T1000 (cell line): ENCODE measurements at regions not wholly inside any gene's neighbourhood (a gene's known extent, or its start where the extent isn't known, plus 50 kb on each side); places are given as distances from the start of the nearest gene placed in this dataset.
"Not testable (repeated sequence)": the region's sequence is repeated elsewhere in the genome, so short reads cannot be mapped to it uniquely, and the experiment has no call there.

ENCODE experiments used
- DNase-seq: peaks from one replicate; lab custom pipeline; 2025; ENCODE audit warnings: mixed read lengths; lab: John Stamatoyannopoulos, UW

DNA sequence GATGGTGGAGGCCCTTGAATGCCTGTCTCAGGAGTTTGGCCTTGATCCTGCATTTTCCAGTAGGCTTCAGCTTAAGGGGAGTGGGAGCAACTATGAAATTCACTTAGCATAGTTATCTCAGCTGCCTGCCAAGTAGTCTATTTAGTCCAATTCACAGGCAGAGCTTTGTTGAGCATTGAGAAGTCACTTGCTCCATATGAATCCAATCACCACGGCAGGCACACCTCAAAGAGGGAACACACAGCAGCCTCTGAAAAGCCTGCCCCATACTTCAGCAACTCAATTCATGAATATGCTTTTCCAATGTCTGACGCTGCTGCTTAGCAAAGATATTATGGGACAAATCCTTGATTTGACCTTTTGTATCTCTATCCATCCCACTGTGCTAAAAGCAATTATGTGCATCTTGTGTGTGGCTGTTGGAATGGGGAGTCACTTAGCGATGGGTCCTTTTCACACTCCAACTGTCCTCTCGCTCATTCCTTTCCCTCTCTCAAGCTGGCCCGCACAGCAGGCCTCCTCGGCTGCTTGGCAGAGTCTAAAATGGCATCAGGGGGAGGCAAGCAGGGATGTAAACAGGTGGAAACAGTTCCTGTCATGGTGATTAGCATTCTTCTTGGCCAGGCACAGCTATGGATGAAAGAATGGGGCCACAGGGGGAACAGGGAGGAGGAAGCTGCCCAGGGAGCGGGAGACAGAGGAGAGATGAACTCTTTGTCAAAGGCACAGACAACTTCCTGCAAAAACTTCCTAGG, 56.0 kb upstream of the LRPPRC start:
- no peak for DNase-seq

DNA sequence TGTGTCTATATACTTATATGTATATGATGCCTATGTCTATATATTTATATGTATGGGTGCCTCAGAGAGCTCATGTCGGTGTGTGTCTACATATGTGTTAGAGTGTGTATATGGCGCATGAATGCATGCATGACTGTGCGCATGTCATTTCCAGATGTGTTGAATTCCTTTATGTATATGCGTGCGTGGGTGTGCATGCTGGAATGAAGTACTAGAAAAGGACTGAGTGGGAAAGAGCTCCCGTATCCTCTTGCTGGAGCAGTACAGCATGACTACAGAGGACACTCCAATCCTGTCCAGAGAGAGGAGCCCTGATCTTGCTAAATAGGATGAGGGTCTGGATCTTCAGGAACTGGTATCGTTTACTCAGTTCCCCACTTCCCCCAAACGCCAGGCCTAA, 56.8 kb upstream of the LRPPRC start:
- no peak for DNase-seq

DNA sequence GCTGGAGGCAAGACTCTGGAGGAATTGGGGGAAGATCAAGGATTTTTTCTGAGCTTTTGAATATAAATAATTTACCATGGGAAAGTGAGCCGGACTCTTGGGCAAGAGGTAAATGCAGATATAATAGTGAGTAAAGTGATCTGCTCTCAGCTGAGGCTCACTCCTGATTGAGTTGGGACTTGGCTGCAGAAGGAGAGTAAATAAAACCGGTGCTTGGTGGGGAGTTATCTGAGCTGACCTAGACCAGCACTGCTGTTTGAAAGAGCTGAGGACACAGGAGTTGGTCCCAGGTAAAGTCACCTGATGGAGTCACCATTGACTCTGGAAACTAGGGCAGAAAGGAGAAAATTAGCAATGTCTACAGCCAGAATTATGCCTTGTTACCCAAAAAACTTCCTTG, 57.3 kb upstream of the LRPPRC start:
- no peak for DNase-seq

DNA sequence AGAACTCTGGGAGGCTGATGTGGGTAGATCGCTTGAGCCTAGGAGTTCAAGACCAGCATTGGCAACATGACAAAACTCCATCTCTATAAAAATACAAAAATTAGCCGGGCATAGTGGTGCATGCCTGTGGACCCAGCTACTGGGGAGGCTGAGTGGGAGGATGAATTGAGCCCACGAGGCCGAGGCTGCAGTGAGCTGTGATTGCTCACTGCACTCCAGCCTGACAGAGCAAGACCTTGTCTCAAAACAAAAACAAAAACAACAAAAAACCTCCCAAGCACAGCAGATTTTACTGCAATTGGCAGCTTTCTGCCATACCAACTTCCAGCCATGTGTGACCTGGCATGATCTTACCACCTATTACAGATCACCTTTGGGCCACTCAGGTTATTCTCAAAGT, 57.7 kb upstream of the LRPPRC start:
- DNase-seq = no peak

DNA sequence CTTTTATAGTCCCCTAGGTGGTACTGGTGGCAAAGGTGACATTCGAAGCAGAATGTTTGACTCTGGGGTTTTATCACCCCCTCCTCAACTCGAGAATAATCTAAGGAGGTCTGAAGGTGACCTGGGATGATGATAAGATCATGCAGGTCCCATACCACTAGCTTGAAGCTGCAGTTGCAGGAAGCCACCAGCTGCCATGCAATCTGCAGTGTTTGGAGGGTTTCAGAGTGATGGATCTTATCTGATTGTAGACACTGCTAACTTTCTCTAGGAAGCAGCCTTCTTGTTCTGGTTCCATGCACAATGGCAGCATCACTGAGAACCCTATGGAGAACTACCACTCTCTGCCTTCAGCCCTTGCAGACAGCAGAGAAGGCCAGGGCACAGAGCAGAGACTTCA, 59.4 kb upstream of the LRPPRC start:
- no peak for DNase-seq

DNA sequence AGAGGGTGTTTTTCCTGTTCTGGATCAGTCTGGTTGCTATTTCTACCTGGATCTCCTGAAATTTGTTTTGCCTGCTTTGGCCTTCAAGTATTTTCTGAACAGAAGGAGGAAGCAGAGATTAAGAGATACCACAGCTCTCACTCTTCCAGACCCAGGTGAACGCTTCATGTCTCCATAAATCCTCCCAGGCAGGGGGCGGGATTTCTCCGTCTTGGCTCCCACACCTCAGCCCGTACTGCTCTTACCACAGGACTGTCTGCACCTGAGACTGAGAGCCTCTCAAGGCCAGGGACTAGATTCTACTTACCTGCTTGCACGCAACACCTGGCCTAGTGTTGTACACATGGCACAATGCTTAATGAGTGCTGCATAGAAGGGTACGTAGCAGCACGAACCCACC, 59.9 kb upstream of the LRPPRC start:
- DNase-seq = no peak

DNA sequence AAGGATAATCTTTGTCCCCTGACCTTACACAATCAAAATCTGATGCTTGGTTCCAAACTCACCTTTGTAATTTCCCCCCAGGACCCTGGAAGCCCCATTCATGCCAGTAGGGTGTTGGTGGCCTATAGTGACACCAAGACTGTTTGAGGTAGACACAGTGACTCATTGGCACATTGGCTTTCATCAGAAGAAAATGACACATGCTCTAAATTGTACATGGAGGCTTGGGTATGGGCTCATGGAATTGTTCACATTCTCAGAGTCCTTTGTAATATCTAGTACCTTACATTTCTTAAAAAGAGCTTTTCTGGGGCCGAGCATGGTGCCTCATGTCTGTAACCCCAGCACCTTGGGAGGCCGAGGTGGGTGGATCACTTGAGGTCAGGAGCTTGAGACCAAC, 61.2 kb upstream of the LRPPRC start:
- DNase-seq = no peak

DNA sequence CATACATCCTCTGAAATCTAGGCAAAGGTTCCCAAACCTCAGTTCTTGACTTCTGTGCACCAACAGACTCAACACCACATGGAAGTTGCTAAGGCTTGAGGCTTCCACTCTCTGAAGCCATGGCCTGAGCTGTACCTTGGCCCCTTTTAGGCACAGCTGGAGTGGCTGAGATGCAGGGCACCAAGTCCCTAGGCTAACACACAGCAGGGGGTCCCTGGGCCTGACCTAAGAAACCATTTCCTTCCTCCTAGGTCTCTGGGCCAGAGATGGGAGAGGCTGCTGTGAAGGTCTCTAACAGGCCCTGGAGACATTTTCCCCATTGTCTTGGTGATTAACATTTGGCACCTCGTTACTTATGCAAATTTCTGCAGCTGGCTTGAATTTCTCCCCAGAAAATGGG, 64.5 kb upstream of the LRPPRC start:
- not testable (repeated sequence) for DNase-seq

DNA sequence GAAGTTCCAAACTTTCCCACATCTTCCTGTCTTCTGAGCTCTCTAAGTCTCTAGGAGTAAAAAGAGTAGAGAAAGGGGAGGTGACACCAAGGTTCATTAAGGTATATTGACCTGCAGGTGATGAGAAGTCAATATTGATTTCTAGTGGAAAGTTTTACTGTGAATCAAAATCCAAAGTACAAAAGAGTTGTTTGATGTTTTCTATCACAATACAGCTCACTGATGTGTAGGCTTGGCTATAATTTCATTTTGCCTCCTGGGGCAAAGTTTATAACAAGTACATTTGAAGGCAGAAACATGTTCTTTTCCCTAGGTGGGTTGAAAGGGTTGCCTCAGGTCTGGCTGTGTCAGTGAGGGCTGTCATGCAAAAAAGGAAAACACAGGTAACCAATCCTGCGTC, 65.2 kb upstream of the LRPPRC start:
- DNase-seq = no peak

DNA sequence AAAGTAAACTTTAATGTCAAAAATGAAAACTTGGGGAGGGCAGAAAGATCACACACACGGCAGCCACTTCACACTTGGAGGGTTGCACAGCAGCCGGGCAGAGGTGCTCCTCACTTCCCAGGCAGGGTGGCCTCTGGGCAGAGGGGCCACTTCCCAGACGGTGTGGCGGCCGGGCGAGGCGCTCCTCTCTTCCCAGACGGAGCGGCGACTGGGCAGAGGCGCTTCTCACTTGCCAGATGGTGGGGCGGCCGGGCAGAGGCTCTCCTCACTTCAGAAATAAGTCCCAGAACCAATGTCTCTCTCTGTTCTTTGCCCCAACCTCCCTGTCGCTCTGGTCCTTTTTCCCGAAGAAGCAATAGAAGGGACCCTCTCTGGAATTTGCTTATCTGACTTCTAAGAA, 65.7 kb upstream of the LRPPRC start:
- no peak for DNase-seq

DNA sequence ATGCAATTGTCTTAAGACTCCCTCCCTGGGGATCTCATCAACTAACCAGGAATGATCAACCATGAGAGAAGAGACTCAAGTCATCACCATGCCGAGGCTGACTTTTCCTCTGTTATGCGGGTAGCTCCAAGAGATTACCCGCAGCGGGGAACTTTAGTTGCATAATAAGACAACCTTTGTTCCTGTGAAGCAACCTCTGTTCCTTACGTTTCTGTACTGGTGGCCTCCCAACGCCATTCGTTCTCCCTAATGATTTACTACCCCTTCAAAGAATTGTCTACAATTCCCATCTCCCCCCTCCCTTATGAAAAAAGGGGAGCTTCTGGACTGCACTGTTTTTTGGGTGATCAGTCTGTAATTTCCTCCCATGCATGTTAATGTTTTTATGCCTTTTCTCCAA, 66.1 kb upstream of the LRPPRC start:
- no peak for DNase-seq

DNA sequence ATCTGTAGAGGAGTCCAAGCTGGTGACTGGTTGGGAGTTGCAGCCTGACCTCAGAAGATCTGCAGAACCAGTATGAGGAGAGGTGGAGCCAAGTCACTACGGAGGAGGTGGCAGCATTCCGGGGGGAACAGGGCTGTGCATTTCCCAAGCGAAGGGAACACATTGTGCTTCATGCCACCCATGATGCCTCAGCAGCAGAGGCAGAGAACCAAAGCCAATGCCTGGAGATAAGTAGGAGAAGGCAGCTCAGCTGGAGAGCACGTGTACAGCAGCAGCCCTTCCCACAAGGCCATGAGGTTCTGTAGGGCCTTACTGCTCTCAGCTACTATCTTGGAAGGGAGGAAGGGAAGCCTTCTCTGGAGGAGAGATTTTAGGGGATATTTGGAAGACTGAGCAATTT, 67.2 kb upstream of the LRPPRC start:
- no peak for DNase-seq

DNA sequence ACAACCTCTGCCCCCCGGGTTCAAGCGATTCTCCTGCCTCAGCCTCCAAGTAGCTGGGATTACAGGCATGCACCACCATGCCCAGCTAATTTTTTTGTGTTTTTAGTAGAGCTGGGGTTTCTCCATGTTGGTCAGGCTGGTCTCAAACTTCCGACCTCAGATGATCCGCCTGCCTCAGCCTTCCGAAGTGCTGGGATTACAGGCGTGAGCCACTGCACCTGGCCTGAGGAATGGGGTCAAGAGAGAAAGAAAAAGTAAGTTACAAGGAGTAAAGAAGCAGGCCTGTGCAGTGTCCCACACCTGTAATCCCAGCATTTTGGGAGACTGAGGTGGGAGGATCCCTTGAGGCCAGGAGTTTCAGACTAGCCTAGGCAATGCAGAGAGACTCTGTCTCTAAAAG, 68.5 kb upstream of the LRPPRC start:
- DNase-seq = not testable (repeated sequence)

DNA sequence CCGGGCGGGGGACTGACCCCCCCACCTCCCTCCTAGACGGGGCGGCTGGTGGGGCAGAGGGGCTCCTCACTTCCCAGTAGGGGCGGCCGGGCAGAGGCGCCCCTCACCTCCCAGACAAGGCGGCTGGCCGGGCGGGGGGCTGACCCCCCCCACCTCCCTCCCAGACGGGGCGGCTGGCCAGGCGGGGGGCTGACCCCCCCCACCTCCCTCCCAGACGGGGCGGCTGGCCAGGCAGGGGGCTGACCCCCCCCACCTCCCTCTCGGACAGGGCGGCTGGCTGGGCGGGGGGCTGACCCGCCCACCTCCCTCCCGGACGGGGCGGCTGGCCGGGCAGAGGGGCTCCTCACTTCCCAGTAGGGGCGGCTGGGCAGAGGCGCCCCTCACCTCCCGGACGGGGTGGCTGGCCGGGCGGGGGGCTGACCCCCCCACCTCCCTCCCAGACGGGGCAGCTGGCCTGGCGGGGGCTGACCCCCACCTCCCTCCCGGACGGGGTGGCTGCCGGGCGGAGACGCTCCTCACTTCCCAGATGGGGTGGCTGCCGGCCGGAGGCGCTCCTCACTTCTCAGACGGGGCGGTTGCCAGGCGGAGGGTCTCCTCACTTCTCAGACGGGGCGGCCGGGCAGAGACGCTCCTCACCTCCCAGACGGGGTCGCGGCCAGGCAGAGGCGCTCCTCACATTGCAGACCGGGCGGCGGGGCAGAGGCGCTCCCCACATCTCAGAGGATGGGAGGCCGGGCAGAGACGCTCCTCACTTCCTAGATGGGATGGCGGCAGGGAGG, 71.4 kb upstream of the LRPPRC start:
- DNase-seq = not testable (repeated sequence)

DNA sequence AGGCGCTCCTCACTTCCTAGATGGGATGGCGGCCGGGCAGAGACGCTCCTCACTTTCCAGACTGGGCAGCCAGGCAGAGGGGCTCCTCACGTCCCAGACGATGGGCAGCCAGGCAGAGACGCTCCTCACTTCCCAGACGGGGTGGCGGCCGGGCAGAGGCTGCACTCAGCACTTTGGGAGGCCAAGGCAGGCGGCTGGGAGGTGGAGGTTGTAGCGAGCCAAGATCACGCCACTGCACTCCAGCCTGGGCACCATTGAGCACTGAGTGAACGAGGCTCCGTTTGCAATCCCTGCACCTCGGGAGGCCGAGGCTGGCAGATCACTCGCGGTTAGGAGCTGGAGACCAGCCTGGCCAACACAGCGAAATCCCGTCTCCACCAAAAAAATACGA, 72.0 kb upstream of the LRPPRC start:
- DNase-seq = not testable (repeated sequence)

DNA sequence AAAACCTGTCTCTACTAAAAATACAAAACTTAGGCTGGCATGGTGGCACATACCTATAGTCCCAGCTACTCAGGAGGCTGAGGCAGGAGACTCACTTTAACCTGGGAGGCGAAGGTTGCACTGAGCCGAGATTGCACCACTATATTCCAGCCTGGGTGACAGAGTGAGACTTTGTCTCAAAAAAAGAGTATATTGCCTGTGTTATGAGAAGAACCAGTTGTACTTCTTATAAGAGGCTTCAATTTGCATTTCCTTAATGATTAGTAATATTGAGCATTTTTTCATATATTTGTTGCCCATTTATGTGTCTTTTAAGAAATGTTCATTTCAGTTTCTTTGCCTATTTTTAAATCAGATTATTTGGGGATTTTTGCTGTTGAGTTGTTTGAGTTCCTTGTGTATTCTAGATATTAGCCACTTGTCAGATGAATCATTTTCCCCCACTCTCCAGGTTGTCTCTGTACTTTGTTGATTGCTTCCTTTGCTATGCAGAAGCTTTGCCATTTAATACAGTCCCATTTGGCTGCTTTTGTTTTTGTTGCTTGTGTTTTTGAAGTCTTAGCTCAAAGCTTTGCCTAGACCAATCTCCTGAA, 75.8 kb upstream of the LRPPRC start:
- no peak for DNase-seq

DNA sequence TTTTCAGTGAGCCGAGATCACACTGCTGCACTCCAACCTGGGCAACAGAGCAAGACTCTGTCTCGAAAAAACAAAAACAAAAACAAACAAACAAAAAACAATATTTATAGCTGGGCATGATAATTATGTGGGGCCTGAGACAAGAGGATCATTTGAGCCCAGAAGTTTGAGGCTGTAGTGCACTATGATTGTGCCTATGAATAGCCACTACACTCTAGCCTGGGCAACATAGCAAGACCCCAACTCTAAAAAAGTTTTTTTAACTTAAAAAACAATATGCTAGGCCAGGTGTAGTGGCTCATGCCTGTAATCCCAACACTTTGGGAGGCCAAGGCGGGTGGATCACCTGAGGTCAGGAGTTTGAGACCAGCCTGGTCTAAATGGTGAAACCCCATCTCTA, 77.9 kb upstream of the LRPPRC start:
- DNase-seq = not testable (repeated sequence)

DNA sequence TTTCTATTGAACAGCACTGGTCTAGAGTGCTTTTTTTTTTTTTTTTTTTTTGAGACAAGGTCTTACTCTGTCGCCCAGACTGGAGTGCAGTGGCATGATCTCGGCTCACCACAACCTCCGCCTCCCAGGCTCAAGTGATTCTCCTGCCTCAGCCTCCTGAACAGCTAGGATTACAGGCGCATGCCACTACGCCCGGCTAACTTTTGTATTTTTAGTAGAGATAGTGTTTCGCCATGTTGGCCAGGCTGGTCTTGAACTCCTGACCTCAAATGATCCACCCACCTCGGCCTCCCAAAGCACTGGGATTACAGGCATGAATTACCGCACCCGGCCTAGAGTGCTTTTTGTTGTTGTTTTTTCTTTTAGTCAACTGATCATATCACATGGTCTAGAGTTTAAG, 79.0 kb upstream of the LRPPRC start:
- DNase-seq = not testable (repeated sequence)

DNA sequence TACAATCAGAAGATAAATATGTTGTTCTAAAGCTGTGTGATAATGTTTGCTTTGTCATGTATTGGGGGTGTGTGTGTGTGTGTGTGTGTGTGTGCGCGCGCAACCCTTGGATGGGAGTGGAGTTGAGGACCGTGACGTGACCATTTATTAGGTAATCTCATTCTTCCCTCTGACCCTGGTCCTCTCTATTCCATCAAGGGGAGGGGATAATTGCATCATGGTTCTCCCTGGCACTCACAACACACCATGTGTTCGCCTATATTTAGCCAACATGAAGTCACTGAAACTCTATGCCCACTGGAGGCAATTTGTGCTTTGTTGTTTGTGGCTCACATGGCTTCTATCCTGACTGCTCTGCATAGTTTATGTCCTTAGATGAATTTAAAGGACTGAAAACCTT, 79.8 kb upstream of the LRPPRC start:
- DNase-seq = no peak

DNA sequence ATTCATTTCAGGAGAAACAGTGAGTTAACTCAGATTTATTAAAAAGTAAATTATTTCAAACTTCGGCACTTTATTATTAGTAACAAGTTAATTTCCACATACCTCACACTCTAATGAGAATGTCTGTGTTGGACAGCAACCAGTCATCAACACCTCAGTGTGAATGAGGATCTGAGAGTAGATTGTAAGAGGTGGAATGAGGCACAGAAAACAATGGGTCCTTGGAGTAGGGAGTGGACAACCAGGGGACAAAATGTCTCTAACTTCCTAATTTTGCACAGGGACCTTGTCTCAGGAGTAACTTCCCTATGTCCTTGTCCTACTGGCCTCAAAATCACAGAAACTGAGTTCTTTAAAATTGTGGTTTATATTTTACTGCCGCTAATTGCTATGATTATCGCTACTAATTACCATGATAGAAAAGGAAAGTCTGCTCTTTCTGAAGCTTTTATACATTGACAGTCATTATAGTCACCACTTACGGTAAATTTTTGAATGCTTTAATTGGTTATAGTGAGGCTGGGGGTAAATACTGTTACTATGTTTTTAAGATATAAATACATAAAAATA, 82.2 kb upstream of the LRPPRC start:
- DNase-seq = no peak

DNA sequence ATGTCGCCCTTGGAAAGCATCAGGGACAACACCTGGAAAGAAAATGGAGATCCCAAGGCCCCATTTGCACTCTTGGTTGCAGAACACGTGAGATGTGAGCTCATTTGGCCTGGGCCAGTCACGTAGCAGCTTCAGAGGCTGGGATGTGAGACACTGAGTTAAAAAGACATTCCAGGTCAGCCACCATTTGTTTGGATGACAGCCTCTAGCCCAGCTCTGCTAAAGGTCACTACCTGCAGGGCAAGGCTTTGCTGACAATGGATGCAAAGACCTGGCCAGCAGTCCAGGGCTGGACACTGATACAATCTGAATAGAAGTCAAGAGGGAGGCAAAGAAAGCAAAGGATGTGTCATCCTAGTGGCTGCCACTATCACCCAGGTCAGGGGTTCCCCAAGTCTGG, 83.9 kb upstream of the LRPPRC start:
- no peak for DNase-seq

DNA sequence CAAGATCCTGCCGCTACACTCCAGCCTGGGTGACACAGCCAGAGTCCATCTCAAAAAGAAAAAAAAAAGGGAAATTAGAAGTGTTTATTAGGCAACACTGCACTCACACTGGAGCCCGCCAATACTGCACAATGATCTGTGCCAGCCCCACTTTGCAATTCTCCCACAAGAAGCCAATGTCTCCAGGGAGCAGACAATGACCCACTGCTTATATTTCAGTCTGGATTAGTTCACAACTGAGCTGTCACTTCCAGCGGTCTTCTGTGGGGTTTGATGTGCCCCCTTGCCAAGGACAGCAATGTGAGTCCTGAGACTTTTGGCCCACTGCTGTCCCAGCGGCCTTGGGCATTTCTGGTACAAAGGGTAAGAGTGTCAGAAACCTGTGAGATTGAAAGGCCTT, 85.6 kb upstream of the PPM1B start:
- no peak for DNase-seq

DNA sequence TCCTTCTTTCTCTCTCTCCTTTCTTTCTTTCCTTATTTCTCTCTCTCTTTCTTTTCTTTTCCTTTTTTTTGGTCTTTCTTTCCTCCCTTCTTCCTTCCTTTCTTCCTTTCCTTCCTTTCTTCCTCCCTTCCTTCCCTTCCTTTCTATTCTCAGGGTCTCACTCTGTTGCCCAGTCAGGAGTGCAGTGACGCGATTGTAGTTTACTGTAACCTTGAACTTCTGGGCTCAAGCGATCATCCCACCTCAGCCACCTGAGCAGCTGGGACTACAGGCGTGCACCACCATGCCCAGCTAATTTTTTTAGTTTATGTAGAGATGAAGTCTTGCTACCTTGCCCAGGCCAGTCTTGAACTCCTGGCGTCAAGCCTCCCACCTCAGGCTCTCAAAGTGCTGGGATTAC, 83.8 kb upstream of the PPM1B start:
- DNase-seq = no peak
